SKM-1 treated with dmso at 0.1 percent for 144 hours (cell line): ENCODE measurements at regions not wholly inside any gene's neighbourhood (a gene's known extent, or its start where the extent isn't known, plus 50 kb on each side); places are given as distances from the start of the nearest gene placed in this dataset.
"Not testable (repeated sequence)": the region's sequence is repeated elsewhere in the genome, so short reads cannot be mapped to it uniquely, and the experiment has no call there.

ENCODE experiments used
- DNase-seq: peaks from one replicate; lab custom pipeline; 2025; ENCODE audit not compliant: unreplicated experiment; lab: John Stamatoyannopoulos, UW

GRCh38 chr10:2387672-2388071, 650.3 kb upstream of the ADARB2 start:
- DNase-seq = no peak

GRCh38 chr10:2387261-2387660, 649.9 kb upstream of the ADARB2 start:
- no peak for DNase-seq

GRCh38 chr10:2380218-2380617, 642.9 kb upstream of the ADARB2 start:
- DNase-seq = no peak

- no peak for DNase-seq
Measured at GRCh38 chr10:2367083-2367482, 629.8 kb upstream of the ADARB2 start.

GRCh38 chr10:2366264-2366931, 629.1 kb upstream of the ADARB2 start:
- DNase-seq = no peak

GRCh38 chr10:2362331-2362730, 625.0 kb upstream of the ADARB2 start:
- no peak for DNase-seq

- DNase-seq = no peak
Measured at GRCh38 chr10:2358586-2358985, 621.3 kb upstream of the ADARB2 start.

GRCh38 chr10:2356670-2357069, 619.3 kb upstream of the ADARB2 start:
- no peak for DNase-seq

GRCh38 chr10:2351566-2351965, 614.2 kb upstream of the ADARB2 start:
- DNase-seq = no peak

- no peak for DNase-seq
Measured at GRCh38 chr10:2342206-2342605, 604.9 kb upstream of the ADARB2 start.

- no peak for DNase-seq
Measured at GRCh38 chr10:2340831-2341647, 603.7 kb upstream of the ADARB2 start.

- no peak for DNase-seq
Measured at GRCh38 chr10:2335626-2336025, 598.3 kb upstream of the ADARB2 start.

- no peak for DNase-seq
Measured at GRCh38 chr10:2334575-2334974, 597.2 kb upstream of the ADARB2 start.

- DNase-seq = no peak
Measured at GRCh38 chr10:2329082-2329481, 591.8 kb upstream of the ADARB2 start.

- no peak for DNase-seq
Measured at GRCh38 chr10:2326411-2326810, 589.1 kb upstream of the ADARB2 start.

GRCh38 chr10:2315045-2315485, 577.7 kb upstream of the ADARB2 start:
- not testable (repeated sequence) for DNase-seq

GRCh38 chr10:2306081-2306480, 568.8 kb upstream of the ADARB2 start:
- no peak for DNase-seq

- no peak for DNase-seq
Measured at GRCh38 chr10:2303169-2303568, 565.8 kb upstream of the ADARB2 start.

- no peak for DNase-seq
Measured at GRCh38 chr10:2301227-2301626, 563.9 kb upstream of the ADARB2 start.

- no peak for DNase-seq
Measured at GRCh38 chr10:2300231-2300630, 562.9 kb upstream of the ADARB2 start.

- DNase-seq = no peak
Measured at GRCh38 chr10:2296179-2296891, 559.0 kb upstream of the ADARB2 start.

- DNase-seq = no peak
Measured at GRCh38 chr10:2294739-2295138, 557.4 kb upstream of the ADARB2 start.
